ENCODE measurements at regions not wholly inside any gene's neighbourhood (a gene's known extent, or its start where the extent isn't known, plus 50 kb on each side); places are given as distances from the start of the nearest gene placed in this dataset.

DNA sequence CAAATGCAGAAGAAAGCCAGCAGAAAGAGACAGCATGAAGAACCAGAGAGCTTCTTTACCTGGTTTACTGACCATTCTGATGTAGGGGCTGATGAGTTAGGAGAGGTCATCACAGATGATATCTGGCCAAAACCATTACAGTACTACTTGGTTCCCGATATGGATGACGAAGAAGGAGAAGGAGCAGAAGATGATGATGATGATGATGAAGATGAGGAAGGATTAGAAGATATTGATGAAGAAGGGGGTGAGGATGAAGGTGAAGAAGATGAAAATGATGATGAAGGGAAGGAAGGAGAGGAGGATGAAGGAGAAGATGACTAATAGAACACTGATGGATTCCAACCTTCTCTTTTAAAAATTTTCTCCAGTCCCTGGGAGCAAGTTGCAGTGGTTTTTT lies 178.2 kb upstream of the CRY1 start:
- DNase-seq (ENCODE audit: insufficient read length, low spot score) (no peak), FAIRE-seq (no peak)

DNA sequence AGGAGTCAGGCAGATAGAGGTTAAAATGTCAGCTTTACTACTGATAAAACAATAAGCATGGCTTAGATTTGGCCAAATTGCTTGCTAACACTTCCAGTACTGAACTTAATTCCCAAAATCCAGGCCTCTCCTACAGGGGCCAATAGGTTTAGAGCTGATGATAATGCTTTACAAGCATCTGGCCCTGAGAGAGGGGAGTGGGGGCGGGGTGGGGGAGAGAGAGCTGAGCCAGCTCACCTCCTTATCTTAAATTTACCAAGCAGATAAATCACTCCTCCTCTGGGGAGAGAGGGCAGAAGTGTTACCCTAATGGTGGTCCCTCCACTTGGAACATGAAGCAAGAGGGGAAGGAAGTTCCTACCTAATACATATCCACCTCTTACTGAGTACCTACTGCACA lies 182.2 kb upstream of the CRY1 start:
- no peak for FAIRE-seq
- DNase-seq (ENCODE audit: insufficient read length, low spot score): no peak

DNA sequence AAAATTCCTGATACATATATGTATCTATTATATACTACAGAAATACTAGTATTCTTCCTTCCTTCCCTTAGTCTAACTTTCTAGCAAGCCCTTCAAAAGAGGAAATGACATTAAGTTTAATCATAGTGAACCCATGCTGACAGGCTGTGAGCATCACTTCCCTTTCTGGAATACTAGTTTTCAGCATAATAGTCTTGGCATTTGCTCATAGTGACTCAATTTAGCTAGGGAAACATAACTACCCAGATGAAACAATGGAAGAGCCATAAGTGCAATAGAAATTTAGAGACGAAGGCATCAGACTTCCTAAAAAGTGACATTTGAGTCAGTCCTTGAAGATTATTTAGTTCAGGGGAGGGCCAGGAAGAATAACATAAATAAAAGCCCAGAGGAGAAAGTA lies 184.5 kb upstream of the CRY1 start:
- DNase-seq (ENCODE audit: insufficient read length, low spot score): peak; percentile 3

DNA sequence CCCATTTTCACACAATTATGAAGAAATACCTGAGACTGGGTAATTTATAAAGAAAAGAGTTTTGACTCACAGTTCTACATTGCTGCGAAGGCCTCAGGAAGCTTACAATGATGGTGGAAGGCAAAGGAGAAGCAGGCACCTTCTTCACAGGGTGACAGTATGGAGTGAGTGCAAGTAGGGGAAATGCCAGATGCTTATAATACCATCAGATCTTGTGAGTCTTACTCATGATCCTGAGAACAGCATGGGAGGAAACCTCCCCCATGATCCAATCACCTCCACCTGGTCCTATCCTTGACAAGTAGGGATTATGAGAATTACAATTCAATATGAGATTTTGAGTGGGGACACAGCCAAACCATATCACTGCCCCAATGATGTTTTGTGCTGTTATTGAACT lies 189.3 kb upstream of the CRY1 start:
- DNase-seq (ENCODE audit: insufficient read length, low spot score): no peak
- FAIRE-seq: no peak

More for the DNA sequence above, 184.5 kb upstream of the CRY1 start:
- no peak for FAIRE-seq

DNA sequence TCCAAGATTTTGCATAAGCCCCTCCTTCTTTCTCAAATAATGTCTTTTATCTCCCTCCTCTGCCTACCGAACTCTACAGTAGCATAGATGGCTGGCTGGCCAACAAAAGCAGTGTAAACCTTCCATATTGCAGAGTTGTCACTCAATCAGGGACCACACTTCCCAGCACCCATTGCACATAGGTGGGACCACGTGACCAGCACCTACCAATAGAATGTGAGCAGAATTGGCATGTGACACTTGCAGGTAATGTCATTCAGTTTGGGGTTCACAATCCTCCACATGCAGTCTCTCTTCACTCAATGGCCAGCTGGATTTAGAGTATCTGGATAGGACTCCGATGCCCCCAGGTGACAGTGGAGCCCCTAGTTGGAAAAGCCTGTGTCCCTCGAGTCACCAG lies 190.3 kb upstream of the CRY1 start:
- FAIRE-seq: no peak
- DNase-seq (ENCODE audit: insufficient read length, low spot score): no peak

DNA sequence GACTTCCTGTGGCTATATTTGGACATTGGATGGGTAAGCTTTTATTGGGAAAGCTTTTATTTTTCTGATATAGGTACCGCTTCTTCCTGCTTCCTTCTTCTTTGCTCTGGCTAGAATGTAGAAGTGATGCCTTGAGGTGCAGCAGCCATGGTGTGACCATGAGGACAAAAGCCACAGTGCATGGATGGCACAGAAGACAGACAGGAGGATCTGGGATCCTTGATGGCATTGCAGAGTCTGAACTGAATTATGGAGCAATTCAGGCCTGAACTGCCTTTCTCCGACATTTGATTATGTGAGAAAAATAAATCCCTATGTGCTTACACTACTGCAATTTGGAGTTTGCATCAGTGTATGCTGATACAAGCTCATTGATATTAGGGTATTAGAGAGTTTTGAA lies 191.3 kb upstream of the CRY1 start:
- DNase-seq (ENCODE audit: insufficient read length, low spot score) (no peak), FAIRE-seq (no peak)

DNA sequence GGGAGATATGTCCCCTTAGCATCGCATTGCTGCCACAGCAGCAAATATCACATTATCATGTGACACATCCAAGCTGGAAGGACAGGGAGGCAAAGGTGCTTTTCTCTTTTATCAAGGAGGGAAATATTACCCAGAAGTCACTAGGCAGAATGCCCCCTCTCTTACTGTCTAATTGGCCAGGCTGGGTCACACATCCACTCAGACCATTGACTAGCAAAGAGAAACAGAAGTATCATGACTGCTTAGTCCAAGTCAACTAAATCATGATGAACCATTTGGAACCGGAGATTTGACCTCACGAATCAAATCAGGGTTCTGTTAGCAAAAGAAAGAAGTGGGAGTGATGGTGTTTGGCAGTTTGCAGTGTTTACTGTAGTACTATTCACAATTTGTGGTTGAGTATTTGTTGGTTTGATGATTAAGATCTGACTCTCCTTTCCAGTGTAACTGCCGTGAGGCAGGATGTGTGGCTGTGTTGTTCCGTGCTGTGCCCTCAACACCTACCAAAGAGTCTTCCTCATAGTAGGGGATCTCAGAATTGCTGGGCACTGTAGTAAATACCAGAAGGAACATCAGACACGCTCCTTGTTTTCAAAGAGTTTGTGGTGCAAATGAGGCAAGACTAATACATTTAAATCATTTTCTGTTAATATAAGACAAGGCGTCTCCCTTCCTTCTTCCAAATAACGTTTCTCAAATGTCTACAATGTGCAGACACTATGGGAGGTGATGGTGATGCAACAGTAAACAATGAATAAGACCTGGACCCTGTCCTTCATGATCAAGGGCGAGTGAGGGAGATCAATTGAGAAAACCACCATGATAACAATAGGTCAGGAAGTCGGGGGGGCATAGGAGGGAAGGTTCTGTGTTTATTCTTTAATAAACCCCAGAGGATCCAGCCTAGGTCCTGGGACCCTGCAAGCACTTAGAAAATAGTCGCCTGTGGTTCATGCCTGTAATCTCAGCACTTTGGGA lies 194.4 kb upstream of the CRY1 start:
- DNase-seq (ENCODE audit: insufficient read length, low spot score) (no peak), FAIRE-seq (no peak)

DNA sequence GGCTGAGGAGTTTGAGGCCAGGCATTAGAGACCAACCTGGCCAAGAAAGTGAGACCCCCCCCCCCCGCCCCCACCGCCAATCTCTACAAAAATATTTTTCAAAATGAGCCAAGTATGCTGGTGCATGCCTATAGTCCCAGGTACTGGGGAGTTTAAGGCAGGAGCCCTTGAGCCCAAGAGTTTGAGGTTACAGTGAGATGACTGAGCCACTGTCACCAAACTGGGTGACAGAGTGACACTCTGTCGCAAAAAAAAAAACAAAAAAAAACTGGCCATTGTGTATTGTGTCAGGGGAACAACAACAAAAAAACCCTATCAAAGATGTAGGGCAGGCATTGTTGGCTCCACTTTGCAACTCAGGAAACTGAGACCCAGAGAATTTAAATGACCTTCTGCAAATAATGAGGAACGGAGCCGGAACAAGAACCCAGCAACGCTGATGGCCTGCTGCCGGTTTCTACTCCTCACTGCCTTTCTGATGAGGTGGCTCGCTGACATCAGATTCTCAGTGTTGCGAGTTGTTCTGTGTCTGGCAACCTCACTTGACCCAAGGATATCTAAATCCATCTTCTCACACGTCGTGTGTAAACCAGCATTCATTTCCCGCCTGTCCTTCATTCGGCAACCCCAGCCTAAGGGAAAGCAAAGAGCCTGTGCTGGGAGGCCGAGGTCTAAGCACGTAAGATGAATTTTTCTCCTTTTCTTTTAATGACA lies 195.2 kb upstream of the CRY1 start:
- no peak for FAIRE-seq
- DNase-seq (ENCODE audit: insufficient read length, low spot score): no peak

DNA sequence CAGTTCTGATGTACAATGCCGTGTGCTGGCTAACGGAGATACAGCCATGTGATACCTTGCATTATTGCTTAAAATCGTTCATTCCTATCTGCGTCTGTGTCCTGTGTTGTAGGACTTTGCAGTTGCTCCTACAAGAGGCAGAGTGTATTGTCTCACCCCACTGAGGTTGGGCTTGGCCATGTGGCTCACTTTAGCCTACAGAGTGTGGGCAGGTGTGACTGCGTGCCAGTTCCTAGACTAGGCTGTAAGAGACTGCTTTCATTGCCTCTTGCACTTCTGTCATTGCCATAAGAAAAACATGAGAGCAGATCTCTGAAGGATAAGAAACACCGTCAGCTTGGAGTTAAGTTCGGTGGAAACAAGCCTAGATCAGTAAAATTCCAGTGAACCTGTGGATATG lies 197.7 kb upstream of the CRY1 start:
- FAIRE-seq: no peak
- no peak for DNase-seq (ENCODE audit: insufficient read length, low spot score)

DNA sequence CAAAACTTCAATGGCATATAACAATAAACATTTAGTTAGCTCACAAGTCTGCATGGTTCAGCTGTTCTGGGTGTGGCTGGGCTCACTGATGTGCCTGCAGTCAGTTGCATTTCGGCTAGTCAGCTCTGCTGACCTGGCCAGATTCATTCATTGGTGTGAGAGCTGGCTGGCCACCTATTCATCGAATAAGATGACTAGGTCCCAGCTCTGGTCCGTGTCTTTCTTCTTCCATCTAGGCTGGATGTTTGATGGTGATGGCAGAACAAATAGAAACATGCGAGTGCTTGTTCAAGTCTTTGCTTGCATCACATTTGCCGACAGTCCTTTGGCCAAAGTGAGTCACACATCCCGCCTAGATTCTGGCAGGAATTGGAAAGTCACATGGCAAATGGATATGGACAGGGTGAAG lies 203.3 kb upstream of the CRY1 start:
- DNase-seq (ENCODE audit: insufficient read length, low spot score) (no peak), FAIRE-seq (no peak)

DNA sequence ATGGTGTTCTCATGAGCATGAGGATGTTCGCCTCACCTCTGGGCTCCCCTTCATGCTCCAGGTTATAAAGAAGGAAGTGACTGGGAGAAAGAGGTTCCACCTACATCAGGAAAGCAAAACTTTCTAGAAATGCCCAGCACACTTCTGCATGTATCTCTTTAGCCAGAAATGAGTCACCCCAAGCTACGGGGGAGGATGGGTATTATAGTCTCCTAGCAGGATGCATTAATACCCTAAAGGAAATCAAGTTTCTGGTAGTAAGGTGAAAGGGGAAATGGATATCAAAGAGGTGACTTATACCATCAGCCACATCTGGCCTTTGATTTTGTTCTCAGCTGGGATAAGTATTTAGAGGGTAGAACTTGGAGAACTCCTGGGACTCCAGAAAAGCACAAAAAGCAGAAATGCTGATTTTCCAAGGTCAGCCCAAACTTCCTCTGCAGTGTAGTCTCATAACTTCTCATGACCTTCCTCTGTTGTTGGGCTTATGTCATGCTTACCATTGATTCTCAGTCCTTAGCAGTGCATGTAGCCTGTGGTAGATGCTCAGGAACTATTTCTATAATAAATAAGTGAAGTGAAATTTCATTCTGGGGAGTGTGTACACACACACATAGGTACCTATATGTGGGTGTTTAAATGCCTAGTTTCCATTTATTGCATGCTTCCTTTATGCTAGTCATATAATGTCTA lies 209.4 kb upstream of the CRY1 start:
- FAIRE-seq (no peak), DNase-seq (ENCODE audit: insufficient read length, low spot score) (no peak)

DNA sequence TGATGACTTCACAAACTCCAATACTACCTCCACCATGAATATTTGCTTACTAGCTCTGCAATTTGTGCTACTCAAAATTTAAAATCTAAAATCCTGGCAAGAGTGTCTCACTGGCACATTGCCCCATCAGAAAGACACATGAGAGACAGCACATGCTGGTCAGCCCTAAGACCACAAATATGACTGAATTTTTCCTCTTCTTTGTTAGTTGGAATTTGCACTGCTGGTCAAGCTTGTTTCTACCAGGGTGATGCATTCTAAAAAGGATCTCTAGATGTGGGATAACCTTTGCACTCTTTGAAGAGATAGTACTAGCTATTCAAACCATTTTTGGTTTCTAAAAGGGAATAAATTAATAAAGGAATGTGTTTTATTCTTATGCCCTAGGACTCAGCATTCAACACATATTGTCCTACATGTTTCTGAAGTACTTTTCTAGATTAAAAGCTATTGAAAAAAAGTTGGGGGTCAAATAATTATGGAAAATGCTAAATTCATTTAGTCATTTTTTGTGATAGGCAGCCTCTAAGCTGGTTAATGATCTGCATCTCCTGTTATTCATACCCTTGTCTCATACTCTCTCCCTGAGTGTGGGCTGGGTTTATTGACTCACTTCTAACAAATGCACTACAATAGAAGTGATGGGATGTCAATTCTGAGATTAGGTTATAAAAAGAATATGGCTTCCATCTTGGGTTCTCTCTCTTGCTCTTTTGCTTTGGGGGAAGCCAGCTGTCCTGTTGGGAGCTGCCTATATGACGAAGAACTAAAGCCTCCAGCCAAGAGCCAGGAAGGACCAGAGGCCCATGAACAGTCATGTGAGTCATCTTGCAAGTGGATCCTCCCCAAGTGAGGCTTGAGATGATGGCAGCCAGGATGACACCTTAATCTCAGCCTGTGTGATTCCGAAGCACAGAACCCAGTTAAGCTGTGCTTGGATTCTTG lies 211.5 kb upstream of the CRY1 start:
- FAIRE-seq (no peak), DNase-seq (ENCODE audit: insufficient read length, low spot score) (no peak)

DNA sequence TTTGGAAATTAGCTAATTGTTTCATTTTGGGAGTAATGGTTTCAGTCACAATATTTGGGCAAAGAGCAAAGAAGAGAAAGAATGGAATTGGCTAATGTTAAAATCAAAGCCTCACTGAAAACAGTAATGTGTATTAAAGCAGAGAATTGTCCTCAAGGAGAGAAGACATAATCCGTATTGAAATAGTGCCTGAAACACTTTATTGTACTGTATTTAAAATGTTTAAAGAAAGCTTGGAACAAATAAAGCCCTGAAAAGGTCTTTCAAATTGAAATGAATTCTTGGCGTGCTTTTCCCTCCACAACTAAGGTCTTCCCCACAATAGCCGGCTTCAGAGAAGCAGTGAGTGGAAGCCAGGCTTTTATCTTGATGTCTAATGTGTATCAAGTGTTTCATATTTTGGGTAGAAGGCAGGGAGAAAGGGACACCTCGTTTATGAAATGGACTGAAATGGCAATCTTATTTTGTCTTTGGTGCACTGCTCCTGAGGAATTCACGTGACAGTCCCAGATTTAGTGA lies 212.9 kb upstream of the CRY1 start:
- DNase-seq (ENCODE audit: insufficient read length, low spot score) (no peak), FAIRE-seq (no peak)

DNA sequence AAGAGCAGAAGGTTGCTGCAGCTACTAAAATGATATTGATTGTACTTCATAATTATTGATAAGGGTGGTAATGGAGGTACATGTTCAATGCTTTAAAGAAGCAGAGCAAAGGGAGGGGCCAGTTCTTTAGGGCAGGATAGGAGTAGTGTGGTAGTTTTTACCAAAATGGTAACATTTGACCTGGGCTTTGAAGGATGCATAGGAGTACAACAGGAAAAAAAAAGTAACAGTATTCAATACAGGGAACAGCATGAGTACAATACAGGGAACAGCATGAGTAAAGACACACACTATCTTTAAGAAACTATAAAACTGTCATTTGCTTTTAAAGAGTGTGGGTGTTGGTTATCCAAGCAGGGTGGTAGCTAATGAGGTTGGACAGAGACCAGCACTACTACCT lies 215.0 kb upstream of the CRY1 start:
- no peak for DNase-seq (ENCODE audit: insufficient read length, low spot score)
- no peak for FAIRE-seq

DNA sequence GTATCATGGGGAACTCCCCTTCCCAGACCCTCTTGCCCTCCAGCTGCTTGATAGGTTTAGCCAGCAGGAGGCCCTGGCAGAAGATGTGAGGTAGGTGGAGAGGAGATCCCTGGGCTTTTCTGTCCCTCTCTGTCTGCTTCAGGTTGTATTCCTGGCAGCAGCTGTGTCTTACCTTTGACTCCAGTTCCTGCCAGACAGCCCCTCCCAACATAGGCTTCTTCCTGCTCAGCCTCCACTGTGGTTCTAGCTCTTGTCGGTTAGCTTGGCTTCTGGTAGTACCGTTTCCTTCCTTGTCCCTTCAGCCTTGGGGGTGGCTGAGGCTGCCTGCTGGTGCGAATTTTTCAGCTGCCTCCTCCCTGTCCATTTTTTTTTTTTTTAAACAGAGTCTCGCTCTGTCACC lies 215.7 kb upstream of the CRY1 start:
- FAIRE-seq (no peak), DNase-seq (ENCODE audit: insufficient read length, low spot score) (no peak)

DNA sequence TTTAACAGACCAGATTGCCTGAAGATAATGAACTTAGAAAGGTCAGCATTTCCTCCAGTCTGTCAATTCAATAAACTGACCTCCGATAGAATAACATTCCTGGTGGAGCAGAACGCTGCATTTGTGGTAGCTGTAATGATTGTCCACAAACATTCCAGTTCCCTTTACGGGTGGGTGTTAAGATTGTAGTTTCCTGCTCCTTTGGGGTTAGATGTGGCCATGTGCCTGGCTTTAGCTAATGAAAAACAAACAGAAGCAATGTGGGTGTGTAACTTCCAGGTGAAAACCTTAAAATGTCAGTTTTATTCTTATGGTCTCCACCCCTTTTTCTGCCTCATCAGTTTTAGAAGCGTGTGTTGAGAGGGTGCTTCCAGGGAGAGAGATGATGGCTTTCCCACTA lies 217.3 kb upstream of the CRY1 start:
- no peak for FAIRE-seq
- DNase-seq (ENCODE audit: insufficient read length, low spot score): no peak

DNA sequence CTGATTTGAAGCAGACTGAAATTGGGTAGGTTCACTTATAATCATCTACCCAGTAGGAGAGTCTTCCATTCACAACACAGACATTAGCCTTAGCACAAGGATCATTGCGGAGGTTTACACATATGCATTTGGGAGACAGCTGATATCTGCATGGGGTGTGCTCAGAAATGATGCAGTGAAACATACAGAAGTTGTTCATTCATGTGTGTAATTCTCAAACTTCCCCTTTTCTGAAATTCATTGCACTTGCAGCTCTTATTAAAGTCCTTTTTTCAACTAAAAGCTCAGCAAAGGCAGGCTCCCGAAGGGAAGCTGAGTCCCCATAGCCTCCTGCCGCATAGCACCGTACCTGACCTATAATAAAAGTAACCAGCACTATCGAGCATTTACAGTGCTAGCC lies 218.3 kb upstream of the CRY1 start:
- DNase-seq (ENCODE audit: insufficient read length, low spot score): no peak
- FAIRE-seq: no peak

DNA sequence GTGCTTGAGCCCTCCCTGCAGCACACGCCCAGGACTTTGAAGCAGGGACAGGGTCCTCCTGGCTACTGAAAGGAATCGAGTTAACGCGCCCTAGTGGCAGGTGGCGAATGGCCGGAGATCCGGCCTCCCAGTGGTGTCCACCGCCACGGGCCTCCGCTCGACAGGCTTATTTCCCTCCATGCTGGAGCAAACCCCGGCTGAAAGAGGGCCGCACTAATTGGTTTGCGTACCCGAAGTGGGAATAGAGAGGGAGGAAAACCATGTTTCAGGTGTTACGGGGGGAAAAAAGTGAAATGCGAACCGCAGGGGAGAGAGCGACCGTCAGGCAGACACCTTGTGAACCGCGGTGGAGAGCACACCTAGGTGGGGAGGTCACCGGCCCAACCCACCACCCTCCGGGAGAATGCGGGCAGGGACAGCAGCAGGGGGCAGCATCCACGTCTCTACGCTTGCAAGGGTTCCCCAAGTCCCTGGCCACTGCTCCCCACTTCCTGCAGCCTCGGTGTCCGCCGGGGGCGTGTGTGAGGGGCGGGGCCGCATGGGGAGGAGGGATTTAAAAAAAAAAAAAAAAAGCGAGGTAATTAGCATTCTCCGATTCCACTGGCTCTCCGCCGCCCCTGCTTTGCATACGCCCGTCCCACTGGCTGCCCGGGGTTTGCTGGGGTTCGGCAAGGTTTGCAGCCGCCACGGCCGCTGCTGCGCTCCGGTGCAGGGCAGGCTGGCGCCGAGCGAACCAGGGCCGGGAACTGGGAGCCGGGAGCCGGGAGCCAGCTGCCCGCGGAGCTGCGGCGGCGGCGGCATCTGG lies 224.6 kb upstream of the CRY1 start:
- FAIRE-seq (peak; percentile 63), DNase-seq (ENCODE audit: insufficient read length, low spot score) (peak; percentile 90)

DNA sequence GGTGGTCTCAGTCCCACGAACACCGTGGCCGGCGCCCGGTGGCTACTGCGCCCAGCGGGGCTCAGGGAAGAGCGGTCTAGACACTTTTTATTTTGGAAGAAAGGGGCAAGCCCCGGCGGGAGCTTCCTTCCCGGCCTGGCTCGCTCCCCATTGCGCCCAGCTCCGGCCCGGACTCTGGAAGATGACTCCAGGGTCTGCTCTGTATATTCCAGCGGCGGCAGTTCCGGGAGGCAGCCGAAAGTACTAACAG lies 225.1 kb upstream of the CRY1 start:
- FAIRE-seq (no peak), DNase-seq (ENCODE audit: insufficient read length, low spot score) (no peak)

Data from HTR-8/SVneo (cell line).